Ishikawa (cell line): ENCODE measurements at regions not wholly inside any gene's neighbourhood (a gene's known extent, or its start where the extent isn't known, plus 50 kb on each side); places are given as distances from the start of the nearest gene placed in this dataset.
A peak's percentile ranks its signal among the peaks of the same experiment; 100 is the strongest.

Experiments used
- CEBPB ChIP-seq: IDR thresholded peaks from 2 replicates; pipeline ENCODE4 v1.6.1; 2012
- CREB1 ChIP-seq: IDR thresholded peaks from 2 replicates; pipeline ENCODE4 v1.6.1; 2012; ENCODE audit warnings: low read depth
- EGR1 ChIP-seq: IDR thresholded peaks from 2 replicates; pipeline ENCODE4 v1.6.1; 2012
- EP300 ChIP-seq: IDR thresholded peaks from 2 replicates; pipeline ENCODE4 v1.6.1; 2012; ENCODE audit warnings: borderline replicate concordance
- FOXM1 ChIP-seq: IDR thresholded peaks from 2 replicates; pipeline ENCODE4 v1.6.1; 2012; ENCODE audit warnings: low read depth, borderline replicate concordance
- NFIC ChIP-seq: IDR thresholded peaks from 2 replicates; pipeline ENCODE4 v1.6.1; 2012
- RAD21 ChIP-seq: IDR thresholded peaks from 2 replicates; pipeline ENCODE4 v1.6.1; 2012; ENCODE audit warnings: low read depth
- TAF1 ChIP-seq: IDR thresholded peaks from 2 replicates; pipeline ENCODE4 v1.6.1; 2012; ENCODE audit warnings: low read depth, mild to moderate bottlenecking
- TCF12 ChIP-seq: IDR thresholded peaks from 2 replicates; pipeline ENCODE4 v1.6.1; 2012; ENCODE audit warnings: low read depth
- TEAD4 ChIP-seq: IDR thresholded peaks from 2 replicates; pipeline ENCODE4 v1.6.1; 2012
- YY1 ChIP-seq: IDR thresholded peaks from 2 replicates; pipeline ENCODE4 v1.6.1; 2012; ENCODE audit warnings: low read depth
- ZBTB7A ChIP-seq: IDR thresholded peaks from 2 replicates; pipeline ENCODE4 v1.6.1; 2012; ENCODE audit warnings: low read depth
- TF ChIP-seq, protein P1 (sequence below): IDR thresholded peaks from 2 replicates; pipeline ENCODE4 v1.6.1; 2012
- TF ChIP-seq, protein P2 (sequence below): IDR thresholded peaks from 2 replicates; pipeline ENCODE4 v1.6.1; 2012
- TF ChIP-seq, protein P3 (sequence below): IDR thresholded peaks from 2 replicates; pipeline ENCODE4 v1.6.1; 2012; ENCODE audit warnings: low read depth, mild to moderate bottlenecking

DNA sequence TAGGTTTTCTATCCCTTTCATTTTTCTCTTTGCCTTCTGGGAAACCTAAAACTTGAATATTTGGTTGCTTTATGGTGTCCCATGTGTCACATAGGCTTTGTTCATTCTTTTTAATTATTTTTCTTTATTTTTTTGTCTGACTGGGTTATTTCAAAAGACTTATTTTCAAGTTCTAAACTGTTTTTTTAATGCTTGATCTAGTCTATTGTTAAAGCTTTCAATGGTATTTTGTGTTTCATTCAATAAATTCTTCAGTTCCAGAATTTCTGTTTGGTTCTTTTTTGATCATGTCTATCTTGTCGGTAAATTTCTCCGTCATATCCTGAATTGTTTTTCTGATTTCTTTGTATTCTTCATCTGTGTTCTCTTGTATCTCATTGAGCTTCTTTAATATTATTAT lies 86.8 kb downstream of the NPS start:
- TF ChIP-seq TCF12 (no peak), YY1 (no peak), ZBTB7A (no peak), CREB1 (no peak), NFIC (no peak), EGR1 (no peak), TEAD4 (no peak), RAD21 (no peak), CEBPB (no peak), TAF1 (no peak), EP300 (no peak), FOXM1 (no peak)
- TF ChIP-seq, protein P1, sequence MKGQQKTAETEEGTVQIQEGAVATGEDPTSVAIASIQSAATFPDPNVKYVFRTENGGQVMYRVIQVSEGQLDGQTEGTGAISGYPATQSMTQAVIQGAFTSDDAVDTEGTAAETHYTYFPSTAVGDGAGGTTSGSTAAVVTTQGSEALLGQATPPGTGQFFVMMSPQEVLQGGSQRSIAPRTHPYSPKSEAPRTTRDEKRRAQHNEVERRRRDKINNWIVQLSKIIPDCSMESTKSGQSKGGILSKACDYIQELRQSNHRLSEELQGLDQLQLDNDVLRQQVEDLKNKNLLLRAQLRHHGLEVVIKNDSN = no peak
- TF ChIP-seq, protein P2, sequence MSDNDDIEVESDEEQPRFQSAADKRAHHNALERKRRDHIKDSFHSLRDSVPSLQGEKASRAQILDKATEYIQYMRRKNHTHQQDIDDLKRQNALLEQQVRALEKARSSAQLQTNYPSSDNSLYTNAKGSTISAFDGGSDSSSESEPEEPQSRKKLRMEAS = no peak
- TF ChIP-seq, protein P3, sequence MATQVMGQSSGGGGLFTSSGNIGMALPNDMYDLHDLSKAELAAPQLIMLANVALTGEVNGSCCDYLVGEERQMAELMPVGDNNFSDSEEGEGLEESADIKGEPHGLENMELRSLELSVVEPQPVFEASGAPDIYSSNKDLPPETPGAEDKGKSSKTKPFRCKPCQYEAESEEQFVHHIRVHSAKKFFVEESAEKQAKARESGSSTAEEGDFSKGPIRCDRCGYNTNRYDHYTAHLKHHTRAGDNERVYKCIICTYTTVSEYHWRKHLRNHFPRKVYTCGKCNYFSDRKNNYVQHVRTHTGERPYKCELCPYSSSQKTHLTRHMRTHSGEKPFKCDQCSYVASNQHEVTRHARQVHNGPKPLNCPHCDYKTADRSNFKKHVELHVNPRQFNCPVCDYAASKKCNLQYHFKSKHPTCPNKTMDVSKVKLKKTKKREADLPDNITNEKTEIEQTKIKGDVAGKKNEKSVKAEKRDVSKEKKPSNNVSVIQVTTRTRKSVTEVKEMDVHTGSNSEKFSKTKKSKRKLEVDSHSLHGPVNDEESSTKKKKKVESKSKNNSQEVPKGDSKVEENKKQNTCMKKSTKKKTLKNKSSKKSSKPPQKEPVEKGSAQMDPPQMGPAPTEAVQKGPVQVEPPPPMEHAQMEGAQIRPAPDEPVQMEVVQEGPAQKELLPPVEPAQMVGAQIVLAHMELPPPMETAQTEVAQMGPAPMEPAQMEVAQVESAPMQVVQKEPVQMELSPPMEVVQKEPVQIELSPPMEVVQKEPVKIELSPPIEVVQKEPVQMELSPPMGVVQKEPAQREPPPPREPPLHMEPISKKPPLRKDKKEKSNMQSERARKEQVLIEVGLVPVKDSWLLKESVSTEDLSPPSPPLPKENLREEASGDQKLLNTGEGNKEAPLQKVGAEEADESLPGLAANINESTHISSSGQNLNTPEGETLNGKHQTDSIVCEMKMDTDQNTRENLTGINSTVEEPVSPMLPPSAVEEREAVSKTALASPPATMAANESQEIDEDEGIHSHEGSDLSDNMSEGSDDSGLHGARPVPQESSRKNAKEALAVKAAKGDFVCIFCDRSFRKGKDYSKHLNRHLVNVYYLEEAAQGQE = no peak

- TF ChIP-seq RAD21 (no peak), EP300 (no peak), YY1 (no peak), TEAD4 (no peak), EGR1 (no peak), TCF12 (no peak), CEBPB (no peak), ZBTB7A (no peak), TAF1 (no peak), FOXM1 (no peak)
- TF ChIP-seq, protein P1 = no peak
- TF ChIP-seq, protein P2 = no peak
- TF ChIP-seq, protein P3 = no peak
These were observed 88.1 kb upstream of the FOXI2 start for GRCh38 chr10:127648885-127649284.

GRCh38 chr10:127649642-127650041 lies 87.3 kb upstream of the FOXI2 start:
- peak; percentile 57 for TF ChIP-seq RAD21
- no peak for TF ChIP-seq TAF1
- TF ChIP-seq NFIC = no peak
- TF ChIP-seq TEAD4 = no peak
- TF ChIP-seq, protein P1 = no peak
- TF ChIP-seq YY1 = no peak

GRCh38 chr10:127657056-127657455 lies 79.9 kb upstream of the FOXI2 start:
- TF ChIP-seq CREB1 = no peak
- no peak for TF ChIP-seq TAF1
- no peak for TF ChIP-seq TCF12
- TF ChIP-seq, protein P2 = no peak
- TF ChIP-seq YY1 = no peak
- no peak for TF ChIP-seq CEBPB
- TF ChIP-seq, protein P1 = no peak
- TF ChIP-seq ZBTB7A = no peak
- no peak for TF ChIP-seq TEAD4
- no peak for TF ChIP-seq EGR1
- TF ChIP-seq NFIC = no peak
- TF ChIP-seq, protein P3 = no peak
- TF ChIP-seq EP300 = no peak
- no peak for TF ChIP-seq RAD21
- no peak for TF ChIP-seq FOXM1
